ENCODE measurements at regions not wholly inside any gene's neighbourhood (a gene's known extent, or its start where the extent isn't known, plus 50 kb on each side); places are given as distances from the start of the nearest gene placed in this dataset.

- Histone ChIP-seq H3K14ac (ENCODE audit: insufficient read length) (no peak overlapping the region), H3K23ac (ENCODE audit: insufficient read length) (no peak overlapping the region), H3K23me2 (ENCODE audit: low read depth, low read length) (no peaks in the 10 kb centered on the region), H2BK120ac (replicated peaks; ENCODE audit: low read depth, low read length) (no peak overlapping the region), H2BK5ac (ENCODE audit: low read depth, low read length) (no peak overlapping the region), H4K20me1 (replicated peaks in 1 of 2; ENCODE audit: control insufficient read depth in 1 of 2, insufficient read depth in 2 of 2, low read length in 2 of 2) (no peaks in the 10 kb centered on the region), H2AFZ (ENCODE audit: low read length) (peak overlapping the region; percentile 67), H3K4me1 (replicated peaks in 1 of 4; ENCODE audit: control insufficient read depth in 3 of 4, insufficient read depth in 4 of 4, low read length in 3 of 4) (peaks cover 0 to 8% (median 3%) of the 10 kb centered on the region in 4 experiments; a peak in 4 of 7 replicates), H3K9me3 (ENCODE audit: insufficient read depth in 2 of 2, low read depth in 1 of 2, low read length in 1 of 2) (peaks cover 4 to 11% of the 10 kb centered on the region in 2 experiments; a peak in 2 of 4 replicates), H3K4ac (replicated peaks; ENCODE audit: insufficient read length, low read depth, low read length) (no peak overlapping the region), H2BK15ac (ENCODE audit: low read length) (no peak overlapping the region), H3K4me2 (ENCODE audit: insufficient read depth in 1 of 2, low read depth in 2 of 2, low read length in 2 of 2) (no peak overlapping the region; a peak in 1 of 4 replicates), H2BK20ac (ENCODE audit: low read length) (no peak overlapping the region), H4K5ac (ENCODE audit: insufficient read length, low read depth, low read length) (no peak overlapping the region), H2AK5ac (ENCODE audit: low read depth, low read length) (no peak overlapping the region), H4K8ac (ENCODE audit: extremely low read depth, insufficient read depth, low read length) (no peak overlapping the region), H3K9ac (replicated peaks in 1 of 4; ENCODE audit: extremely low read depth in 1 of 4, low read depth in 3 of 4, low read length in 3 of 4) (no peak overlapping the region), H3K79me1 (ENCODE audit: low read depth, low read length) (no peaks in the 10 kb centered on the region; the same call in 1 of the 2 replicates), H3K27me3 (replicated peaks in 1 of 4; ENCODE audit: control insufficient read depth in 3 of 4, extremely low read depth in 1 of 4, insufficient read depth in 3 of 4, low read length in 3 of 4) (no peaks in the 10 kb centered on the region), H4K91ac (replicated peaks; ENCODE audit: insufficient read length, low read length) (no peak overlapping the region), H3K18ac (ENCODE audit: extremely low read depth, low read length) (no peak overlapping the region), H3K56ac (replicated peaks; ENCODE audit: insufficient read length, low read depth, low read length) (no peak overlapping the region), H3K27ac (ENCODE audit: low read depth, low read length) (no peak overlapping the region), H3K79me2 (ENCODE audit: control insufficient read depth in 1 of 2, insufficient read depth in 2 of 2, low read length in 2 of 2) (no peaks in the 10 kb centered on the region), H3K4me3 (ENCODE audit: extremely low read depth in 1 of 4, insufficient read depth in 2 of 4, low read depth in 3 of 4, low read length in 4 of 4) (no peak overlapping the region), H3K36me3 (ENCODE audit: control insufficient read depth in 2 of 4, insufficient read depth in 4 of 4, low read length in 3 of 4) (no peaks in the 10 kb centered on the region), H2BK12ac (ENCODE audit: low read depth, low read length) (no peak overlapping the region)
- peak; percentile 50 for FAIRE-seq
- ChIA-PET CTCF (ENCODE audit: partially characterized antibody) (interaction anchor here (1.0 to 1.3 kb wide), 7 partner anchors 12 to 122 kb away, joined by 3 to 8 read pairs (median 4); no protein-coding TSS in a partner anchor), POLR2A (ENCODE audit: partially characterized antibody) (no interaction called here)
- 34% methylated on average over 4 of the region's 4 CpGs; no CpG with 5 or more reads in 1 of the 2 experiments for WGBS, 2 experiments (ENCODE audit: extremely low coverage in 1 of 2, insufficient coverage in 1 of 2, insufficient read length in 1 of 2, insufficient replicate concordance in 2 of 2, low coverage in 1 of 2, low lambda C conversion rate in 2 of 2, missing lambda C conversion rate in 1 of 2)
- DNase-seq (ENCODE audit: low read depth in 1 of 2, low spot score in 2 of 2), result peak in 1 of 2 experiments; percentile 46
- TF ChIP-seq PHF8 (conservative IDR thresholded peaks at IDR 0.05; ENCODE audit: low read depth, low read length) (no peak), TAF7 (optimal IDR thresholded peaks at IDR 0.05; ENCODE audit: borderline replicate concordance, low read depth, low read length) (no peak), HDAC6 (IDR thresholded peaks at IDR 0.05; ENCODE audit: low read depth, low read length) (no peak), USF2 (IDR thresholded peaks at IDR 0.05; ENCODE audit: low read length) (0 out of 2 replicates have a peak, but pooled peaks have one; percentile 29), SUZ12 (IDR thresholded peaks at IDR 0.05; ENCODE audit: low read length) (no peak), MAX (IDR thresholded peaks at IDR 0.05) (peak; percentile 80), RAD21 (IDR thresholded peaks at IDR 0.05 in 1 of 2, conservative IDR thresholded peaks at IDR 0.05 in 1 of 2; ENCODE audit: low read depth in 2 of 2, low read length in 2 of 2) (peak; percentile 23 to 38; a peak in 3 of 4 replicates), E2F6 (IDR thresholded peaks at IDR 0.05) (peak; percentile 62; the same call in 1 of the 2 replicates)
Observed at GRCh38 chr12:96094201-96094600, 58.8 kb upstream of the LTA4H start.
